HEK293 (cell line): ENCODE measurements at regions not wholly inside any gene's neighbourhood (a gene's known extent, or its start where the extent isn't known, plus 50 kb on each side); places are given as distances from the start of the nearest gene placed in this dataset.

Source experiments
- CTCF ChIA-PET: fragments of 350-600 bp; formaldehyde crosslinking; extraction: SDS; loops from one replicate; lab custom pipeline; 2021; ENCODE audit warnings: antibody characterized with exemption; lab: Yijun Ruan, JAX
- POLR2A ChIA-PET: fragments of 300-600 bp; formaldehyde crosslinking; extraction: SDS; loops from one replicate; lab custom pipeline; 2020; ENCODE audit warnings: antibody characterized with exemption, inconsistent platforms; lab: Yijun Ruan, JAX
- H3K27ac ChIP-seq: fragments of 200-500 bp; sonication (Bioruptor generic); 2 replicates; pipeline ENCODE4 v1.5.1; 2014; ENCODE audit warnings: low read depth, low read length, control low read depth, inconsistent platforms; ENCODE audit errors: extremely low read depth
- H3K36me3 ChIP-seq, 2 experiments: fragments of 200-500 bp in 1 of 2; sonication (Bioruptor generic) in 1 of 2; 1 replicate in 1 of 2; 2 replicates in 1 of 2; pipeline ENCODE4 v1.5.1; 2014 to 2017; ENCODE audit warnings: inconsistent platforms in 2 of 2, low read length in 2 of 2; ENCODE audit not compliant: control insufficient read depth in 2 of 2, insufficient read depth in 1 of 2
- H3K4me1 ChIP-seq: fragments of 200-500 bp; sonication (Bioruptor generic); 2 replicates; pipeline ENCODE4 v1.5.1; 2014; ENCODE audit warnings: mild to moderate bottlenecking, low read length, inconsistent platforms; ENCODE audit not compliant: control insufficient read depth, insufficient read depth
- H3K4me3 ChIP-seq: 2 replicates; pipeline ENCODE4 v1.5.1; 2011; ENCODE audit warnings: low read depth, mild to moderate bottlenecking, control low read depth, low read length, moderate library complexity
- H3K9me3 ChIP-seq: fragments of 200-500 bp; sonication (Bioruptor generic); 2 replicates; pipeline ENCODE4 v1.5.1; 2014; ENCODE audit warnings: low read depth, low read length, inconsistent platforms; ENCODE audit not compliant: control insufficient read depth, insufficient read depth
- HOXD13 ChIP-seq: sonication (generic); formaldehyde crosslinking; IDR thresholded peaks from 2 replicates; pipeline ENCODE4 v1.8.0; 2022; ENCODE audit warnings: missing genetic modification reagents, borderline replicate concordance
- KLF10 ChIP-seq: fragments of 450-650 bp; IDR thresholded peaks from 2 replicates; pipeline ENCODE4 v1.5.1; 2018; ENCODE audit warnings: missing biosample characterization, mild to moderate bottlenecking, missing genetic modification characterization
- KLF8 ChIP-seq: fragments of 450-650 bp; formaldehyde crosslinking; IDR thresholded peaks from 2 replicates; pipeline ENCODE4 v1.5.1; 2016; ENCODE audit warnings: missing biosample characterization, missing genetic modification characterization
- OVOL3 ChIP-seq: fragments of 450-650 bp; formaldehyde crosslinking; IDR thresholded peaks from 2 replicates; pipeline ENCODE4 v1.5.1; 2016; ENCODE audit warnings: missing biosample characterization, missing genetic modification characterization
- WT1 ChIP-seq: fragments of 450-650 bp; formaldehyde crosslinking; IDR thresholded peaks from 2 replicates; pipeline ENCODE4 v1.5.1; 2016; ENCODE audit warnings: missing biosample characterization, missing genetic modification characterization
- YY1 ChIP-seq: fragments of 450-650 bp; formaldehyde crosslinking; IDR thresholded peaks from 2 replicates; pipeline ENCODE4 v1.5.1; 2018; ENCODE audit warnings: missing biosample characterization, missing genetic modification characterization
- ZFP3 ChIP-seq: fragments of 450-650 bp; formaldehyde crosslinking; IDR thresholded peaks from 2 replicates; pipeline ENCODE4 v1.5.1; 2016; ENCODE audit warnings: low read depth, missing biosample characterization, missing genetic modification characterization
- ZFP37 ChIP-seq: fragments of 450-650 bp; formaldehyde crosslinking; IDR thresholded peaks from 2 replicates; pipeline ENCODE4 v1.5.1; 2016; ENCODE audit warnings: missing biosample characterization, missing genetic modification characterization
- ZNF146 ChIP-seq: fragments of 450-650 bp; formaldehyde crosslinking; IDR thresholded peaks from 2 replicates; pipeline ENCODE4 v1.5.1; 2016; ENCODE audit warnings: missing biosample characterization, missing genetic modification characterization
- ZNF169 ChIP-seq: fragments of 450-650 bp; formaldehyde crosslinking; IDR thresholded peaks from 2 replicates; pipeline ENCODE4 v1.5.1; 2016; ENCODE audit warnings: missing biosample characterization, missing genetic modification characterization
- ZNF184 ChIP-seq: fragments of 450-650 bp; IDR thresholded peaks from 2 replicates; pipeline ENCODE4 v1.5.1; 2018; ENCODE audit warnings: missing biosample characterization, mild to moderate bottlenecking, missing genetic modification characterization
- ZNF2 ChIP-seq: fragments of 450-650 bp; formaldehyde crosslinking; IDR thresholded peaks from 2 replicates; pipeline ENCODE4 v1.5.1; 2016; ENCODE audit warnings: missing biosample characterization, missing genetic modification characterization
- ZNF324 ChIP-seq: fragments of 450-650 bp; formaldehyde crosslinking; IDR thresholded peaks from 2 replicates; pipeline ENCODE4 v1.5.1; 2016; ENCODE audit warnings: missing biosample characterization, missing genetic modification characterization
- ZNF530 ChIP-seq: fragments of 450-650 bp; formaldehyde crosslinking; IDR thresholded peaks from 2 replicates; pipeline ENCODE4 v1.5.1; 2016; ENCODE audit warnings: low read depth, missing biosample characterization, missing genetic modification characterization
- ZNF561 ChIP-seq: fragments of 450-650 bp; IDR thresholded peaks from 2 replicates; pipeline ENCODE4 v1.5.1; 2018; ENCODE audit warnings: missing biosample characterization, missing genetic modification characterization, borderline replicate concordance
- ZNF692 ChIP-seq: fragments of 450-650 bp; formaldehyde crosslinking; IDR thresholded peaks from 2 replicates; pipeline ENCODE4 v1.5.1; 2016; ENCODE audit warnings: missing biosample characterization, missing genetic modification characterization
- ZNF701 ChIP-seq: fragments of 450-650 bp; formaldehyde crosslinking; IDR thresholded peaks from 2 replicates; pipeline ENCODE4 v1.5.1; 2016; ENCODE audit warnings: missing biosample characterization, missing genetic modification characterization
- ZSCAN23 ChIP-seq: fragments of 450-650 bp; formaldehyde crosslinking; IDR thresholded peaks from 2 replicates; pipeline ENCODE4 v1.5.1; 2016; ENCODE audit warnings: missing biosample characterization, missing genetic modification characterization
- TF ChIP-seq, protein P1 (sequence below): fragments of 450-650 bp; formaldehyde crosslinking; IDR thresholded peaks from 2 replicates; pipeline ENCODE4 v1.5.1; 2016; ENCODE audit warnings: missing biosample characterization, missing genetic modification characterization
- TF ChIP-seq, protein P2 (sequence below): fragments of 450-650 bp; formaldehyde crosslinking; IDR thresholded peaks from 2 replicates; pipeline ENCODE4 v1.5.1; 2016; ENCODE audit warnings: missing biosample characterization, missing genetic modification characterization
- TF ChIP-seq, protein P3 (sequence below): fragments of 450-650 bp; formaldehyde crosslinking; IDR thresholded peaks from 2 replicates; pipeline ENCODE4 v1.5.1; 2016; ENCODE audit warnings: missing biosample characterization, missing genetic modification characterization
- TF ChIP-seq, protein P4 (sequence below): fragments of 450-650 bp; formaldehyde crosslinking; IDR thresholded peaks from 2 replicates; pipeline ENCODE4 v1.5.1; 2016; ENCODE audit warnings: missing biosample characterization, missing genetic modification characterization

DNA sequence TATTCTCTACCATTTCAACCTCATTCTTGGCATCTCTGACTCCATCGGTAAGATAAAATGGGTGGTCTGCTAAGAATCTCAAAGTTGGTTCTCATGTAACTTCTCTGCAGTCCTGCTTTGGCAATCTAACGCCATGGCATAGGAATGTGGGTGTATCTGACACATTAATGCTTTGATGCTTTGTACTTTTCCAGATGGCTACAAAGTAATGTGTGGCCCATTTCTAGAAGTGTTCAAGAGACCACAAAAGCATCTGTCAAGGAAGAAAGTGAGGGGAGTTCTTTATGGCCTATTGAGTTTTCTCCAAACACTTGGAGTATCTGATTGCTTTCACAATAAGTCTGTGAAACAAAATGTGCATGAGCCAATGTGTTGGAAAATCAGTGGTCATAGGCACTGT is 339.9 kb upstream of the TGFBR2 start:
- no peak for TF ChIP-seq ZSCAN23 (tag by site-specific recombination)
- no peak for TF ChIP-seq YY1 (tag by site-specific recombination)
- TF ChIP-seq, protein P1, sequence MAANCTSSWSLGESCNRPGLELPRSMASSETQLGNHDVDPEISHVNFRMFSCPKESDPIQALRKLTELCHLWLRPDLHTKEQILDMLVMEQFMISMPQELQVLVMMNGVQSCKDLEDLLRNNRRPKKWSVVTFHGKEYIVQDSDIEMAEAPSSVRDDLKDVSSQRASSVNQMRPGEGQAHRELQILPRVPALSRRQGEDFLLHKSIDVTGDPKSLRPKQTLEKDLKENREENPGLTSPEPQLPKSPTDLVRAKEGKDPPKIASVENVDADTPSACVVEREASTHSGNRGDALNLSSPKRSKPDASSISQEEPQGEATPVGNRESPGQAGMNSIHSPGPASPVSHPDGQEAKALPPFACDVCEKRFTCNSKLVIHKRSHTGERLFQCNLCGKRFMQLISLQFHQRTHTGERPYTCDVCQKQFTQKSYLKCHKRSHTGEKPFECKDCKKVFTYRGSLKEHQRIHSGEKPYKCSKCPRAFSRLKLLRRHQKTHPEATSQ (tag by site-specific recombination), result no peak
- no peak for TF ChIP-seq KLF10 (tag by site-specific recombination)
- no peak for TF ChIP-seq KLF8
- no peak for TF ChIP-seq OVOL3 (tag by site-specific recombination)
- TF ChIP-seq, protein P2, sequence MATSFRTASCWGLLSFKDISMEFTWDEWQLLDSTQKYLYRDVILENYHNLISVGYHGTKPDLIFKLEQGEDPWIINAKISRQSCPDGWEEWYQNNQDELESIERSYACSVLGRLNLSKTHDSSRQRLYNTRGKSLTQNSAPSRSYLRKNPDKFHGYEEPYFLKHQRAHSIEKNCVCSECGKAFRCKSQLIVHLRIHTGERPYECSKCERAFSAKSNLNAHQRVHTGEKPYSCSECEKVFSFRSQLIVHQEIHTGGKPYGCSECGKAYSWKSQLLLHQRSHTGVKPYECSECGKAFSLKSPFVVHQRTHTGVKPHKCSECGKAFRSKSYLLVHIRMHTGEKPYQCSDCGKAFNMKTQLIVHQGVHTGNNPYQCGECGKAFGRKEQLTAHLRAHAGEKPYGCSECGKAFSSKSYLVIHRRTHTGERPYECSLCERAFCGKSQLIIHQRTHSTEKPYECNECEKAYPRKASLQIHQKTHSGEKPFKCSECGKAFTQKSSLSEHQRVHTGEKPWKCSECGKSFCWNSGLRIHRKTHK, result no peak
- TF ChIP-seq, protein P3, sequence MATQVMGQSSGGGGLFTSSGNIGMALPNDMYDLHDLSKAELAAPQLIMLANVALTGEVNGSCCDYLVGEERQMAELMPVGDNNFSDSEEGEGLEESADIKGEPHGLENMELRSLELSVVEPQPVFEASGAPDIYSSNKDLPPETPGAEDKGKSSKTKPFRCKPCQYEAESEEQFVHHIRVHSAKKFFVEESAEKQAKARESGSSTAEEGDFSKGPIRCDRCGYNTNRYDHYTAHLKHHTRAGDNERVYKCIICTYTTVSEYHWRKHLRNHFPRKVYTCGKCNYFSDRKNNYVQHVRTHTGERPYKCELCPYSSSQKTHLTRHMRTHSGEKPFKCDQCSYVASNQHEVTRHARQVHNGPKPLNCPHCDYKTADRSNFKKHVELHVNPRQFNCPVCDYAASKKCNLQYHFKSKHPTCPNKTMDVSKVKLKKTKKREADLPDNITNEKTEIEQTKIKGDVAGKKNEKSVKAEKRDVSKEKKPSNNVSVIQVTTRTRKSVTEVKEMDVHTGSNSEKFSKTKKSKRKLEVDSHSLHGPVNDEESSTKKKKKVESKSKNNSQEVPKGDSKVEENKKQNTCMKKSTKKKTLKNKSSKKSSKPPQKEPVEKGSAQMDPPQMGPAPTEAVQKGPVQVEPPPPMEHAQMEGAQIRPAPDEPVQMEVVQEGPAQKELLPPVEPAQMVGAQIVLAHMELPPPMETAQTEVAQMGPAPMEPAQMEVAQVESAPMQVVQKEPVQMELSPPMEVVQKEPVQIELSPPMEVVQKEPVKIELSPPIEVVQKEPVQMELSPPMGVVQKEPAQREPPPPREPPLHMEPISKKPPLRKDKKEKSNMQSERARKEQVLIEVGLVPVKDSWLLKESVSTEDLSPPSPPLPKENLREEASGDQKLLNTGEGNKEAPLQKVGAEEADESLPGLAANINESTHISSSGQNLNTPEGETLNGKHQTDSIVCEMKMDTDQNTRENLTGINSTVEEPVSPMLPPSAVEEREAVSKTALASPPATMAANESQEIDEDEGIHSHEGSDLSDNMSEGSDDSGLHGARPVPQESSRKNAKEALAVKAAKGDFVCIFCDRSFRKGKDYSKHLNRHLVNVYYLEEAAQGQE, result no peak
- Histone ChIP-seq H3K9me3 (no peaks in the 10 kb centered on the region), H3K4me3 (no peak overlapping the region), H3K36me3 (no peaks in the 10 kb centered on the region), H3K4me1 (no peaks in the 10 kb centered on the region), H3K27ac (no peak overlapping the region)
- ChIA-PET CTCF (no interaction called here), POLR2A (no interaction called here)

DNA sequence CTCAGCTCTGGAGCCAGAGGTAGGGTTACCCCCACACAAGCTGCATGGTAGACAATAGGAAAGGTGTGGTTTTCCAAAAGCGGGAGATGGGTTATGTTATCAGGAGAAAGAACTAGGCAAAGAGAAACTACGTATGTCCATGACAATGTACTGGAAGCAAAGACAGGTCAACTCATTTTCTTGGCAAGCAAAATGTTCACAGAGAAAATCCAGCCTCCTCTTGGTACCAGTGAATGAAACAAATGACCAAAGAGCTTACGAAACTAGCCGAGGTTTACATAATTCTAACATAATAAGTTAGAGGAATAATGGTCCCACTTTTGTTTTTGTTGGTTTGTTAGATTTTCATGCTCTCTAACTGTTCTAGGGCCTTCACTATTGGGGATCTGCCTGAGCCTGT is 338.1 kb upstream of the TGFBR2 start:
- Histone ChIP-seq H3K27ac (no peak overlapping the region), H3K4me3 (no peak overlapping the region), H3K4me1 (no peaks in the 10 kb centered on the region), H3K9me3 (no peaks in the 10 kb centered on the region), H3K36me3 (no peaks in the 10 kb centered on the region)
- POLR2A ChIA-PET, result no interaction called here
- CTCF ChIA-PET, result no interaction called here
- TF ChIP-seq ZNF561 (tag by site-specific recombination), result no peak
- no peak for TF ChIP-seq ZNF169 (tag by site-specific recombination)
- no peak for TF ChIP-seq ZNF184 (tag by site-specific recombination)
- TF ChIP-seq ZNF2 (tag by site-specific recombination), result no peak
- no peak for TF ChIP-seq ZNF701 (tag by site-specific recombination)
- TF ChIP-seq ZNF692, result no peak
- no peak for TF ChIP-seq ZNF324 (tag by site-specific recombination)
- TF ChIP-seq HOXD13 (CRISPR knock-in tag), result no peak
- TF ChIP-seq ZNF146 (tag by site-specific recombination), result no peak
- TF ChIP-seq ZFP37 (tag by site-specific recombination), result no peak
- no peak for TF ChIP-seq ZNF530 (tag by site-specific recombination)
- no peak for TF ChIP-seq WT1 (tag by site-specific recombination)
- no peak for TF ChIP-seq ZFP3 (tag by site-specific recombination)
- TF ChIP-seq, protein P4, sequence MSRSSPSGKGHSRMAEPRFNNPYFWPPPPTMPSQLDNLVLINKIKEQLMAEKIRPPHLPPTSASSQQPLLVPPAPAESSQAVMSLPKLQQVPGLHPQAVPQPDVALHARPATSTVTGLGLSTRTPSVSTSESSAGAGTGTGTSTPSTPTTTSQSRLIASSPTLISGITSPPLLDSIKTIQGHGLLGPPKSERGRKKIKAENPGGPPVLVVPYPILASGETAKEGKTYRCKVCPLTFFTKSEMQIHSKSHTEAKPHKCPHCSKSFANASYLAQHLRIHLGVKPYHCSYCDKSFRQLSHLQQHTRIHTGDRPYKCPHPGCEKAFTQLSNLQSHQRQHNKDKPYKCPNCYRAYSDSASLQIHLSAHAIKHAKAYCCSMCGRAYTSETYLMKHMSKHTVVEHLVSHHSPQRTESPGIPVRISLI (tag by site-specific recombination), result no peak
